ENCODE measurements at regions not wholly inside any gene's neighbourhood (a gene's known extent, or its start where the extent isn't known, plus 50 kb on each side); places are given as distances from the start of the nearest gene placed in this dataset.

- no peak for TF ChIP-seq IKZF1 (IDR thresholded peaks at IDR 0.05)
- TF ChIP-seq ATF4 (CRISPR knock-in tag; IDR thresholded peaks at IDR 0.05), result no peak
- TF ChIP-seq CC2D1A (CRISPR knock-in tag; IDR thresholded peaks at IDR 0.05), result no peak
- TF ChIP-seq SP1 (IDR thresholded peaks at IDR 0.05), result no peak
- TF ChIP-seq SP1 (CRISPR knock-in tag; IDR thresholded peaks at IDR 0.05), result no peak
- TF ChIP-seq POLR2A (IDR thresholded peaks at IDR 0.05; ENCODE audit: insufficient read depth in 1 of 2, low read depth in 2 of 2, low read length in 2 of 2), result no peak
- TF ChIP-seq ZSCAN30 (CRISPR knock-in tag; IDR thresholded peaks at IDR 0.05), result no peak
- TF ChIP-seq CTCF (CRISPR knock-in tag; IDR thresholded peaks at IDR 0.05), result no peak
Measured at GRCh38 chr6:11413728-11414127, 123.8 kb upstream of the TMEM170B start.

Measured in HepG2 (cell line).